SK-N-SH (cell line): ENCODE measurements at regions not wholly inside any gene's neighbourhood (a gene's known extent, or its start where the extent isn't known, plus 50 kb on each side); places are given as distances from the start of the nearest gene placed in this dataset.

Experiments
- CTCF ChIA-PET: fragments of 300-600, 350-600 bp; formaldehyde crosslinking; extraction: SDS; loops from one replicate; lab custom pipeline; 2021; lab: Yijun Ruan, JAX
- POLR2A ChIA-PET: fragments of 350-600 bp; sonication (Branson Sonifier 250); formaldehyde crosslinking; extraction: SDS; loops from one replicate; lab custom pipeline; 2020; ENCODE audit warnings: antibody characterized with exemption, inconsistent platforms; lab: Yijun Ruan, JAX
- DNase-seq: peaks from one replicate; pipeline ENCODE4 v3.0.0; 2012
- H2AFZ ChIP-seq: fragments of 200-600 bp; sonication (generic); 2 replicates; pipeline ENCODE4 v1.8.1; 2016; ENCODE audit warnings: antibody characterized with exemption, mild to moderate bottlenecking, low read depth
- H3F3A ChIP-seq: fragments of 200-600 bp; sonication (generic); replicated peaks from 2 replicates; pipeline ENCODE3; 2016; ENCODE audit warnings: antibody characterized with exemption, mild to moderate bottlenecking; ENCODE audit not compliant: insufficient read depth
- H3K27ac ChIP-seq, 2 experiments: fragments of 200-500 bp in 1 of 2; fragments of 200-600 bp in 1 of 2; sonication (Bioruptor generic) in 1 of 2; sonication (generic), shearing (Covaris generic) in 1 of 2; 2 replicates each; pipeline versions ENCODE4 v1.5.1 to v1.6.1; 2014 to 2016; ENCODE audit warnings: low read depth in 2 of 2, inconsistent platforms in 1 of 2, low read length in 1 of 2, mild to moderate bottlenecking in 1 of 2, mixed read lengths in 1 of 2
- H3K27me3 ChIP-seq: fragments of 200-600 bp; sonication (generic), shearing (Covaris generic); 2 replicates; pipeline ENCODE4 v1.6.1; 2016; ENCODE audit warnings: mixed run types; ENCODE audit not compliant: insufficient read depth
- H3K36me3 ChIP-seq, 2 experiments: fragments of 200-500 bp in 1 of 2; fragments of 200-600 bp in 1 of 2; sonication (Bioruptor generic) in 1 of 2; sonication (generic) in 1 of 2; replicated peaks in 1 of 2; 2 replicates each; pipeline versions ENCODE3 to v1.5.1; 2014 to 2016; ENCODE audit warnings: low read length in 1 of 2, mild to moderate bottlenecking in 1 of 2; ENCODE audit not compliant: insufficient read depth in 2 of 2, control insufficient read depth in 1 of 2
- H3K4me1 ChIP-seq, 2 experiments: fragments of 200-500 bp in 1 of 2; fragments of 200-600 bp in 1 of 2; sonication (Bioruptor generic) in 1 of 2; sonication (generic), shearing (Covaris generic) in 1 of 2; 2 replicates each; pipeline versions ENCODE4 v1.5.1 to v1.6.1; 2014 to 2016; ENCODE audit warnings: low read depth in 1 of 2, low read length in 1 of 2, mixed run types in 1 of 2; ENCODE audit not compliant: insufficient read depth in 2 of 2, control insufficient read depth in 1 of 2
- H3K4me2 ChIP-seq: fragments of 200-600 bp; sonication (generic), shearing (Covaris generic); 2 replicates; pipeline ENCODE4 v1.6.1; 2017; ENCODE audit warnings: mixed run types
- H3K4me3 ChIP-seq, 2 experiments: fragments of 200-500 bp in 1 of 2; fragments of 200-600 bp in 1 of 2; sonication (Bioruptor generic) in 1 of 2; sonication (generic), shearing (Covaris generic) in 1 of 2; 2 replicates each; pipeline versions ENCODE4 v1.5.1 to v1.8.1; 2014 to 2016; ENCODE audit warnings: low read depth in 2 of 2, inconsistent platforms in 1 of 2, low read length in 1 of 2, mild to moderate bottlenecking in 1 of 2, mixed read lengths in 1 of 2, moderate library complexity in 1 of 2
- H3K79me2 ChIP-seq: fragments of 200-600 bp; sonication (generic); 2 replicates; pipeline ENCODE4 v1.8.1; 2017; ENCODE audit warnings: mild to moderate bottlenecking; ENCODE audit not compliant: insufficient read depth
- H3K9ac ChIP-seq: fragments of 200-600 bp; sonication (generic); 2 replicates; pipeline ENCODE4 v1.6.1; 2017; ENCODE audit warnings: mixed run types
- H3K9me2 ChIP-seq: fragments of 200-600 bp; sonication (generic); 2 replicates; pipeline ENCODE4 v1.6.1; 2017; ENCODE audit warnings: mixed run types
- H3K9me3 ChIP-seq: fragments of 200-600 bp; sonication (generic); 2 replicates; pipeline ENCODE4 v1.6.1; 2017; ENCODE audit warnings: mixed run types, mild to moderate bottlenecking, moderate library complexity
- H4K20me1 ChIP-seq: fragments of 200-600 bp; sonication (generic); 2 replicates; pipeline ENCODE4 v1.6.1; 2017; ENCODE audit warnings: mild to moderate bottlenecking, mixed run types; ENCODE audit not compliant: insufficient read depth
- CTCF ChIP-seq: fragments of 200-600 bp; sonication (generic); IDR thresholded peaks from 2 replicates; pipeline ENCODE4 v1.6.1; 2017; ENCODE audit warnings: antibody characterized with exemption, mild to moderate bottlenecking, moderate library complexity
- EZH2phosphoT487 ChIP-seq: fragments of 200-600 bp; sonication (generic); IDR thresholded peaks from 2 replicates; pipeline ENCODE4 v1.6.1; 2017; ENCODE audit warnings: low read depth, mixed run types, mild to moderate bottlenecking, antibody characterized with exemption, moderate library complexity, borderline replicate concordance
- FOXJ3 ChIP-seq: sonication (generic); formaldehyde crosslinking; IDR thresholded peaks from 2 replicates; pipeline ENCODE4 v1.5.1; 2020; ENCODE audit warnings: mild to moderate bottlenecking, missing genetic modification reagents
- FOXM1 ChIP-seq: IDR thresholded peaks from 2 replicates; pipeline ENCODE4 v1.4.0; 2012; ENCODE audit warnings: low read depth, mild to moderate bottlenecking
- MAX ChIP-seq: IDR thresholded peaks from 2 replicates; pipeline ENCODE4 v1.4.0; 2012; ENCODE audit warnings: low read depth
- MXI1 ChIP-seq: IDR thresholded peaks from 2 replicates; pipeline ENCODE4 v1.6.1; 2012; ENCODE audit warnings: mild to moderate bottlenecking, low read depth, low read length, improper control_type of control experiment
- NRF1 ChIP-seq: IDR thresholded peaks from 2 replicates; pipeline ENCODE4 v1.6.1; 2012; ENCODE audit warnings: low read depth, mild to moderate bottlenecking, low read length
- POLR2AphosphoS5 ChIP-seq: IDR thresholded peaks from 2 replicates; pipeline ENCODE4 v1.6.1; 2012; ENCODE audit warnings: low read depth, low read length
- RAD21 ChIP-seq: IDR thresholded peaks from 2 replicates; pipeline ENCODE4 v1.6.1; 2012; ENCODE audit warnings: mild to moderate bottlenecking, low read length
- RCOR1 ChIP-seq: fragments of 150-350 bp; IDR thresholded peaks from 2 replicates; pipeline ENCODE4 v1.6.1; 2017; ENCODE audit warnings: antibody characterized with exemption, low read length
- RFX5 ChIP-seq: IDR thresholded peaks from 2 replicates; pipeline ENCODE4 v1.6.1; 2012; ENCODE audit warnings: mild to moderate bottlenecking, improper control_type of control experiment, low read length
- TEAD4 ChIP-seq: IDR thresholded peaks from 2 replicates; pipeline ENCODE4 v1.4.0; 2012; ENCODE audit warnings: mild to moderate bottlenecking, borderline replicate concordance; ENCODE audit not compliant: insufficient read depth
- WGBS: methylation state at CpG from one replicate; pipeline ENCODE4 v1.1.6; 2017; ENCODE audit warnings: low lambda C conversion rate; 5-methylcytosine and 5-hydroxymethylcytosine counted together
- TF ChIP-seq, protein P1 (sequence below): IDR thresholded peaks from 2 replicates; pipeline ENCODE4 v1.4.0; 2012; ENCODE audit warnings: low read depth, borderline replicate concordance
- TF ChIP-seq, protein P2 (sequence below): IDR thresholded peaks from 2 replicates; pipeline ENCODE4 v1.6.1; 2012; ENCODE audit warnings: mild to moderate bottlenecking, low read depth, low read length, moderate library complexity

DNA sequence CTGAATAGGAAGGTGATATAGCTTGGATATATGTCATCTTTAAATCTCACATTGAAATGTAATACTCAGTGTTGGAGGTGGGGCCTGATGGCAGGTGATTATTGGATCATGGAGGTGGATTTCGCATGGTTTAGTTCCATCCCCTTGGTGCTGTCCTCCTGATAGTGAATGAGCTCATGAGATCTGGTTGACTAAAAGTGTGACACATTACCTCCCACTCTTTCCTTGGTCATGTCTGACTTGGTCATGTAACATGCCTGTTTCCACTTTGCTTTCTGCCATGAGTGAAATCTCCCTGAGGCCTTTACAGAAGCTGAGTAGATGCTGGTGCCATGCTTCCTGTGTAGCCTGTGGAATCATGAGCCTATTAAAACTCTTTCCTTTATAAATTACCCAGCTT lies 664.5 kb upstream of the NR5A2 start:
- DNase-seq: no peak
- Histone ChIP-seq H3K36me3 (no peaks in the 10 kb centered on the region), H3K9me3 (no peaks in the 10 kb centered on the region), H4K20me1 (no peaks in the 10 kb centered on the region), H3K9me2 (no peaks in the 10 kb centered on the region), H3K27ac (no peak overlapping the region), H3F3A (peaks cover 3% of the 10 kb centered on the region), H3K79me2 (no peaks in the 10 kb centered on the region), H3K4me2 (no peak overlapping the region), H3K4me3 (no peak overlapping the region), H3K4me1 (no peaks in the 10 kb centered on the region), H3K9ac (no peak overlapping the region), H2AFZ (no peak overlapping the region), H3K27me3 (no peaks in the 10 kb centered on the region)
- TF ChIP-seq, protein P1, sequence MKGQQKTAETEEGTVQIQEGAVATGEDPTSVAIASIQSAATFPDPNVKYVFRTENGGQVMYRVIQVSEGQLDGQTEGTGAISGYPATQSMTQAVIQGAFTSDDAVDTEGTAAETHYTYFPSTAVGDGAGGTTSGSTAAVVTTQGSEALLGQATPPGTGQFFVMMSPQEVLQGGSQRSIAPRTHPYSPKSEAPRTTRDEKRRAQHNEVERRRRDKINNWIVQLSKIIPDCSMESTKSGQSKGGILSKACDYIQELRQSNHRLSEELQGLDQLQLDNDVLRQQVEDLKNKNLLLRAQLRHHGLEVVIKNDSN: no peak
- TF ChIP-seq RCOR1: no peak
- TF ChIP-seq TEAD4: no peak
- no peak for TF ChIP-seq NRF1
- TF ChIP-seq RFX5: no peak
- ChIA-PET CTCF (interaction anchor here (0.8 kb wide), 1 partner anchor 48 kb away, joined by 3 read pairs; no protein-coding TSS in a partner anchor), POLR2A (no interaction called here)
- WGBS: 77% methylated on average over 1 of the region's 1 CpG

DNA sequence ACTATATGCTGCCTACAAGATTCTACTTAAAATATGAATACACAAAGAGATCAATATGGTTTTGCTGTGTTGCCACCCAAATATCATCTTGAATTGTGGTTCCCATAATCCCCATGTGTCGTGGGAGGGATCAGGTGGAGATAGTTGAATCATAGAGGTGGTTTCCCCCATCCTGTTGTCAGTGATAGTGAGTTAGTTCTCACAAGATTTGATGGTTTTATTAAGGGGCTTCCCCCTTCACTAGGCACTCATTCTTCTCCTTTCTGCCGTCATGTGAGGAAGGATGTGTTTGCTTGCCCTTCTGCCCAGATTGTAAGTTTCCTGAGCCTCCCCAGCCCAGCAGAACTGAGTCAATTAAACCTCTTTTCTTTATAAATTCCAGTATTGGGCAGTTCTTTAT lies 654.4 kb upstream of the NR5A2 start:
- Histone ChIP-seq H3K4me3 (no peak overlapping the region), H4K20me1 (no peaks in the 10 kb centered on the region), H3K9me3 (no peaks in the 10 kb centered on the region), H3K9me2 (no peaks in the 10 kb centered on the region), H3K27me3 (no peaks in the 10 kb centered on the region), H3K79me2 (no peaks in the 10 kb centered on the region), H2AFZ (no peak overlapping the region), H3K4me2 (no peak overlapping the region), H3F3A (no peaks in the 10 kb centered on the region), H3K4me1 (no peaks in the 10 kb centered on the region), H3K9ac (no peak overlapping the region), H3K36me3 (no peaks in the 10 kb centered on the region), H3K27ac (no peak overlapping the region)
- TF ChIP-seq MXI1: no peak
- no peak for TF ChIP-seq RAD21
- WGBS: 38% methylated on average over 2 of the region's 2 CpGs
- ChIA-PET CTCF (no interaction called here), POLR2A (no interaction called here)
- no peak for DNase-seq

GRCh38 chr1:199377211-199377610 lies 650.3 kb upstream of the NR5A2 start:
- Histone ChIP-seq H3F3A (no peaks in the 10 kb centered on the region), H3K79me2 (no peaks in the 10 kb centered on the region), H3K9me3 (no peaks in the 10 kb centered on the region), H2AFZ (no peak overlapping the region), H3K9me2 (no peaks in the 10 kb centered on the region; the same call in 1 of the 2 replicates), H3K4me3 (no peak overlapping the region), H3K27ac (no peak overlapping the region), H3K9ac (no peak overlapping the region), H4K20me1 (no peaks in the 10 kb centered on the region), H3K4me1 (no peaks in the 10 kb centered on the region; a peak in 1 of 4 replicates), H3K36me3 (no peaks in the 10 kb centered on the region), H3K4me2 (no peak overlapping the region), H3K27me3 (no peaks in the 10 kb centered on the region)
- CTCF ChIA-PET: no interaction called here
- WGBS: 90% methylated on average over 1 of the region's 1 CpG
- no peak for DNase-seq
- POLR2A ChIA-PET: no interaction called here
- TF ChIP-seq, protein P2, sequence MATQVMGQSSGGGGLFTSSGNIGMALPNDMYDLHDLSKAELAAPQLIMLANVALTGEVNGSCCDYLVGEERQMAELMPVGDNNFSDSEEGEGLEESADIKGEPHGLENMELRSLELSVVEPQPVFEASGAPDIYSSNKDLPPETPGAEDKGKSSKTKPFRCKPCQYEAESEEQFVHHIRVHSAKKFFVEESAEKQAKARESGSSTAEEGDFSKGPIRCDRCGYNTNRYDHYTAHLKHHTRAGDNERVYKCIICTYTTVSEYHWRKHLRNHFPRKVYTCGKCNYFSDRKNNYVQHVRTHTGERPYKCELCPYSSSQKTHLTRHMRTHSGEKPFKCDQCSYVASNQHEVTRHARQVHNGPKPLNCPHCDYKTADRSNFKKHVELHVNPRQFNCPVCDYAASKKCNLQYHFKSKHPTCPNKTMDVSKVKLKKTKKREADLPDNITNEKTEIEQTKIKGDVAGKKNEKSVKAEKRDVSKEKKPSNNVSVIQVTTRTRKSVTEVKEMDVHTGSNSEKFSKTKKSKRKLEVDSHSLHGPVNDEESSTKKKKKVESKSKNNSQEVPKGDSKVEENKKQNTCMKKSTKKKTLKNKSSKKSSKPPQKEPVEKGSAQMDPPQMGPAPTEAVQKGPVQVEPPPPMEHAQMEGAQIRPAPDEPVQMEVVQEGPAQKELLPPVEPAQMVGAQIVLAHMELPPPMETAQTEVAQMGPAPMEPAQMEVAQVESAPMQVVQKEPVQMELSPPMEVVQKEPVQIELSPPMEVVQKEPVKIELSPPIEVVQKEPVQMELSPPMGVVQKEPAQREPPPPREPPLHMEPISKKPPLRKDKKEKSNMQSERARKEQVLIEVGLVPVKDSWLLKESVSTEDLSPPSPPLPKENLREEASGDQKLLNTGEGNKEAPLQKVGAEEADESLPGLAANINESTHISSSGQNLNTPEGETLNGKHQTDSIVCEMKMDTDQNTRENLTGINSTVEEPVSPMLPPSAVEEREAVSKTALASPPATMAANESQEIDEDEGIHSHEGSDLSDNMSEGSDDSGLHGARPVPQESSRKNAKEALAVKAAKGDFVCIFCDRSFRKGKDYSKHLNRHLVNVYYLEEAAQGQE: no peak
- TF ChIP-seq POLR2AphosphoS5: no peak
- TF ChIP-seq CTCF: no peak
- TF ChIP-seq EZH2phosphoT487: no peak
- TF ChIP-seq FOXJ3: no peak
- TF ChIP-seq RFX5: no peak
- TF ChIP-seq, protein P1: no peak
- TF ChIP-seq MAX: no peak
- TF ChIP-seq FOXM1: no peak
